KBM-7 (cell line): ENCODE measurements at regions not wholly inside any gene's neighbourhood (a gene's known extent, or its start where the extent isn't known, plus 50 kb on each side); places are given as distances from the start of the nearest gene placed in this dataset.
"Not testable (repeated sequence)": the region's sequence is repeated elsewhere in the genome, so short reads cannot be mapped to it uniquely, and the experiment has no call there.

Experiments used
- DNase-seq: peaks from one replicate; pipeline ENCODE4 v3.0.0-alpha.2; 2015
- in situ Hi-C: fragments of 300-500 bp; cut with MboI; formaldehyde crosslinking; loops from 2 replicates; pipeline ENCODE4 v1.14.3; 2020; ENCODE audit warnings: low sequenced_read_pairs, low pct_unique_long_range_greater_than_20kb, mixed read lengths

DNA sequence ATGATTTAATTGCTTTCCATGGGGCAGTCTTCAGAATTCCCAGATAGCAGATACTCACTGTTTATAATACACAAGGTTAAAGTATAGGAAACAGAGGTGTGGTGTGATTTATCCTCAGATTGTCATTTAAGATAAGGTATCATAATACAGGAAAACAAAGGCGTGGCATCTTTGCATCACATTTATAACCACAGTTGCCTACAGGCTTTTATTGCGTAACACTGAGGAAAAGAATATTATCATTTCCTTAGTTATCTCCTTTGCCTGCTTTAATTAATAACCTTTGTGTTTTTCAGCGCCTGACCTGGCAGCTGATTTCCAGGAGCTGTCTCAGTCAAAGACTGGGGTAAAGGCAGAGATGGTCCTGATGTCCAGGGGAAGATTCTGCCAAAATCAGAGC is 68.8 kb downstream of the SSX7 start:
- no peak for DNase-seq
- in situ Hi-C loops: no loop called here

DNA sequence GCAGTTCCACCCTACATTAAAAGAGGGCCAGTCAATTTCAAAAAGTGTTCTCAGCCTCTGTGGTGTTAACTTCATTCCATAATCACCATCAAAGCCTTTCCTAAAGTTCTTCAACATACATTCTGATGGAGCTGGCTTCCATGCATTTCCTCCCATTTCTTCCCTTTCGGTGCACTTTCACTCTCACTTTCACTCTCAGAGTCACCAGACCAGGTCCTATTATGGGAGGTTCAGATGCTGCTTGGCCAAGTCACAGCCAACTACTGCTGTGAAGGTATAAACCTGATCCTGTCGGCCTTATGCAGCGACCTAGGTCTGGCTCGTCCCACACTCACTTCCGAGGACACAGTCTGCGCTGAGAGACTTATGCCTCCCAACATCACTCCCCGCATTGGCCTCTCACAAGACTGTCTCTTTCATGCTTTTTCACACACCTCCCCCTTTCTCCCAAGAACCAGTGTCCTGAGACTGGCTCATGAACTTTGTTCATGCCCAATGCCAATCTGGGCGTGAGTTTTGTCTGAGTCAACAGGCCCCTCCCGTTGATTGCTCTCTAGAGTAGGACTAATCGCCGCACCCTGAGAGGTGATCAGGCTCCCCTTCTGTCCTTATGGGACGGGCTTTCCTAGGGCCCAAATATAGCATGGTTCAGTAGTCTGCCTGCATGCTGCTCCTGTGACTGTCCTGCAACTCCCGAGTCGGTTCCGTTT is 60.8 kb upstream of the XAGE1B start:
- no peak for DNase-seq
- in situ Hi-C loops: no loop called here

DNA sequence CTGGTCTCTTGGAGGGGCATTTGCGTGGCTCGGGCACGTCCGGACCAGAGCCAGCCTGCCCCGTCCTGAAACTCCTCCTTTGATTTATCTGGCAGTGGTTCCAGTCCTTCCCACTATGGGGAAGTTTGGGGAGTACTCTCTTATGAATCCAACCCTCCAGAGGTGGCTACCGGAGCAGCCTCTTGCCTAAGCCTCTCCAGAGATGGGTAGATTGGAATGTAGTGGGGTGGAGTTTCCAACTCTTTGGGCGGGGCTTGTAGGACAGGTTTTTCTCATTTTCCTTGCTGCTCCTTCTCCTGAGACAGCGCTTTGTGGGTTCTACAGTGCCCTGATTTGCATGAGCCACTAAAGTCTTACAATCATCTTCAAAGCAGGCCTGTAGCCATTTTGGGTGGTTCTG is 60.1 kb upstream of the XAGE1B start:
- in situ Hi-C loops: no loop called here

GRCh38 chrX:52576474-52576873 is 59.6 kb upstream of the XAGE1B start:
- DNase-seq: no peak
- in situ Hi-C loops: no loop called here

More for the DNA sequence above, 60.1 kb upstream of the XAGE1B start:
- DNase-seq: no peak

DNA sequence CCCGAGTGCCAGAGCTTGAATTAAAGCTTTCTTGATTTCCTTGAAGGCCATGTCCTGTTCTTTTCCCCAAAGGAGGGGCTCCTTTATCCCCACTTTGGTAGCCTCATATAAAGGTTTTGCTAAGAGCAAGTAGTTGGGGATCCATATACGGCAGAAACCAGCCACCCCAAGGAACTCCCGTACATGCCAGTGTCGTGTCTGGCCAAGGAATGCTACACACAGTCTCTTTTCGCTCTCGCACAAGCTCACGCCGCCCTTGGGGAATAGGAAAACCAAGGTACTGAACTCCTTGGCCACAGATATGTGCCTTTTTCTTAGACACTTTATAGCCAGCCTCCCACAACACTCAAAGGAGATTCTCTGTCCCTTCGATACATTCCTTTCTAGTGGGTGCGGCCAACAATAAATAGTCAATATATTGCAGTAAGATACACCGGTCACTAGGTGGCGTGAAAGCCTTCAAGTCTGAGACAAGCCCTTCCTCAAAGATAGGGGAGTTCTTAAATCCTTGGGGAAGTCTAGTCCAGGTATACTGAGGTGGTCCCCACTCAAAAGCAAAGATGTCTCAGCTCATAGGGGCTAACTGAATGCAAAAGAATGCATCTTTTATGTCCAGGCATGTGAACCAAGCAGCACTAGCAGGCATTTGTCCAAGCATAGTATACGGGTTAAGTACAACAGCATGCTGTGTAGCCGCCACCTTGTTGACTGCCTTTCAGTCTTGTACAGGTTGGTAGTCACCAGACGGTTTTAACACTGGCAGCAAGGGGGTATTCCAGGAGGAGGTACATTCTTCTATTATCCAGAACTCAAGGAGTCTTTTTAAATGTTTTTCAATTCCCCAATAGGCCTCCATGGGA is 57.8 kb upstream of the XAGE1B start:
- in situ Hi-C loops: no loop called here
- DNase-seq: peak; percentile 62

- in situ Hi-C loops, DNase-seq: not testable (repeated sequence)
Measured at GRCh38 chrX:52568146-52568545, 51.3 kb upstream of the XAGE1B start.
